GM21786 (cell line): ENCODE measurements at regions not wholly inside any gene's neighbourhood (a gene's known extent, or its start where the extent isn't known, plus 50 kb on each side); places are given as distances from the start of the nearest gene placed in this dataset.
A peak's percentile ranks its signal among the peaks of the same experiment; 100 is the strongest.
"Not testable (repeated sequence)": the region's sequence is repeated elsewhere in the genome, so short reads cannot be mapped to it uniquely, and the experiment has no call there.

Experiments
- ATAC-seq: cut with Tn5 transposase; IDR thresholded peaks from one replicate; pipeline ENCODE4 v1.9.1; 2021; ENCODE audit not compliant: unreplicated experiment

- not testable (repeated sequence) for ATAC-seq
These were observed 73.9 kb upstream of the LYZL2 start for GRCh38 chr10:30703446-30703845.

DNA sequence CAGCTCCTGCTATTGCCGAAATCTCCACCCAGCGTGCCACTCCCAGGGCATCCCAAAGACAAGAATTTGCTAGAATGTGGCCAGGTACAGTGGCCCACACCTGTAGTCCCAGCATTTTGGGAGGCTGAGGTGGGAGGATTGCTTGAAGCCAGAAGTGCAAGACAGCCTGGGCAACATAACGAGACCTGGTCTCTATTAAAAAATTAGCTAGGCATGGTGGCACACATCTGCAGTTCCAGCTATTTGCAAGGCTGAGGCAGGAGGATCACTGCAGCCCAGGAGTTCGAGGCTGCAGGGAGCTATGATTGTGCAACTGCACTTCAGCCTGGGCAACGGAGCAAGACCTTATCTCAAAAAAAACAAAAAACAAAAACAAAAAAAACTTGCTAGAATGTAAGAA is 73.3 kb upstream of the LYZL2 start:
- ATAC-seq: no peak

GRCh38 chr10:30701451-30702173 is 72.1 kb upstream of the LYZL2 start:
- ATAC-seq: peak; percentile 70

DNA sequence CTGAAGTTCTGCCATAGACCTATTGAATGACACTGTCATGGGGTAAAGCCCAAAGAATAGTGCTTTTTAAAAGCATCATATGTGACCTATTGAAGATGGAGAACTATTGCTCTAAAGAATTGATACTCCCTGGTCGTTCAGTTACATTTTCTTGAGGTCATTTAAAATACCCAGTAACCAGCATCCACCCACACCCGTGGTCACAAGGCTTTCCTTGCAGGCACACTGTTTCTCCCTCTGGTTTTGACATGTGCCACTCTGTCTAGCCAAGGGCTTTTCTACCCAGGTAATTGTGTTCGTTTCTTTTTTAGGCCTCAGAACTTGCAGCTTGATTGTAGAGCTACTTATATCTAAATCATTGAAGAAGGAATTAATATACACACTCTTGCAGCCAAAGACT is 68.3 kb upstream of the LYZL2 start:
- no peak for ATAC-seq

GRCh38 chr10:30697221-30697620 is 67.7 kb upstream of the LYZL2 start:
- ATAC-seq: not testable (repeated sequence)

GRCh38 chr10:30696416-30697185 is 67.0 kb upstream of the LYZL2 start:
- not testable (repeated sequence) for ATAC-seq

DNA sequence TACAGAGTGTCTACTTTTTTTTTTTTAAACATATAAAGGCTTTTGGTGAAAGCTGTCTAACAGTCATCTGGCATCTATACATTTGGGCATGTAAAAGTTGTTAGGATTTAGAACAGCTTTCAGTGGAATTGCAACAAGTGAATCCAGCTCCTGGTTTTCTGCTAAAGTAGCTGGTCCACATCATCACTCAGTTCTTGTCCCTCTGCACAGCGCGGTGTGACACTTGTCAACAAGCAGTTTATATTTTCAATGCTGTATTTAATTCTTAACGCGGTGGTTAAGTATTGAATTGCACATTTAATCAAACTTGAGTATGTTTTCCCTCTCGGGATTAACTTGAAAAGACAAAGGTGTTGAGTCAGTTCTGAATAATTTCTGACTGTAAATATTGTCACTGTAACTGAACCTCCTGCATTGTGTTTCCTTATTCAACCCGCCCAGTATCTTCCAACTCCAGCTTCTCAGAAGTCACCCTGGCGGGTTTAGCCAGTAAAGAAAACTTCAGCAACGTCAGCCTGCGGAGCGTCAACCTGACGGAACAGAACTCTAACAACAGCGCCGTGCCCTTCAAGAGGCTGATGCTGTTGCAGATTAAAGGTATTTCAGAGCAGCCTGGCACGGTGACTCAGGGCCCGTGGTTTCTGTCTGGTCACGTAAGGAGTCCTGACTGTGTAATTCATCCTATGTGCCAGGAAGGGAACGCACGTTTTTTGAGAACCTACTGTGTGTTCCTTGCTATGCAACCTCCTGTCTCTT is 66.1 kb upstream of the LYZL2 start:
- not testable (repeated sequence) for ATAC-seq

DNA sequence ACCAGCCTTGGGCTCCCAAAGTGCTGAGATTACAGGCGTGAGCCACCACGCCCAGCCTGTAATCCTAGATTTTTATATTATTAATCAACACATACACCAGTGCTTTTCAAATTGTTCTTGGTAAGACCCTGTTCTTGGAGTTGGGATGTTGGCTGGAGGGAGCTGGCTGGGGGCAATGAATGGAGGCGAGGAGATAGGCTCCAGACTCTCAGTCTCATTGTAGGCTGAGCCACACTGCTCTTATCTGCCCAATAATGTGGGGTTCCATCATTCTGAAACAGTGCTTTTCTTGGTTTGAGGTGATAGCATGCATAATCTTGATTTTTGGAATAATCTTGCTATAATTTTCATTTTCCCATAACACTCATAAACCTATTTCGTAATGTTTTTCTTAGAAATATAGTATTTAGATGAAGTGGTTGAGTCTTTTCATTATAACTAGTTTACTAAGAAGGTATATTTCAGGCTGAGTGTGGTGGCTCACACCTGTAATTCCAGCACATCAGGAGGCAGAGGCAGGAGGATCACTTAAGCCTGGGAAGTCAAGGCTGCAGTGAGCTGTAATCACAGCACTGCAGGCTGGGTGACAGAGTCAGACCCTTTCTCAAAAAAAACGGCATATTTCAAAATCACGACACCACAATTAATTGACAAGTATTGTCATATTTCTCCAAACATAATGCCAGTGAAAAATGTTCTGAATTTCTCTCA is 65.1 kb upstream of the LYZL2 start:
- no peak for ATAC-seq

DNA sequence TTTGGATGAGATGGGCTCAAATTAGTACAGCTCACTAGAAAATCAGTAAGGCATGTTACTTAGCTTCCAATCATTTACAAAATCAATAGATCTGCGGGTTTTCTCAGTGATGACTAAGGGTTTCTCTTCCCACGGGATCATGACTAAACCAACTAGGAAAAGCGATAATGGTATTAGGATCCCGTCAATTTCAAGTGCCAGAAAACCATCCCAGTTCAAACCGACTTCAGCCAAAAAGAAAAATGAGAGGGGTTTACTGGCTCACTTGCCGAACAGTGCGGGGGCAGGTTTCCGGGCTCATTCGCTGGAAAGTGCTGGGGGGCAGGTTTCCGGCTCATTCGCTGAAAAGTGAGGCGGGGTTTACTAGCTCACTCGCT is 62.1 kb upstream of the LYZL2 start:
- ATAC-seq: no peak

DNA sequence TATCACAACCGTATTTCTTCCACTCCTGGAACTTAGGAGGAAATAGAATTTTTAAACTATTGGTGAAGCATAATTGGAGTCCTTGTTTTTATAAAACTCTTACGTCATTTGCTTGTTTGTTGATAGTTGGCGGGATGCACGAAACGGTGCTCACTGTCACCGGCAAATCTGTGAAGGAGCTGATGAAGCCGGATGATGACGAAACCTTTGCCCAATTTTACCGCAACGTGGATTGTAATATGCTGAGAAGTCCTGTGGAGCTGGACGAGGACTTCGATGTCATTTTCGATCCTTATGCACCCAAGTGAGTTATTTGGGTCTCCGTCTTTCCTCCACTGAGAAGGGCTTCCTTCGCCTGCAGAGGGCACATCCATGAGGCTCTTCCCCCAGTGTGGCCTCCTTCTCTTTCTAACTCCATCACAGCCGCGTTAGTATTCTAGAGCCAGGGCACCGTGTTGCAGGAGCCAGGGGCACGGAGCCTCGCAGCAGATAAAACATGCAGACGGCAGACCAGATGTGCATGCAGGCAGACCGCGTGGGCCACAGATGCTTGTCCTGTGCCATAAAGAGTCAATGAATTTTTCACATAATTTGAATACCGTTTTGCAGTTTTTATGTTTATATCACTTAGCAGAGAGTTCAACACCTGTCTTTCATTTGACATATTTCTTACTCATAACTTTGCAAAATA is 61.5 kb upstream of the LYZL2 start:
- not testable (repeated sequence) for ATAC-seq

DNA sequence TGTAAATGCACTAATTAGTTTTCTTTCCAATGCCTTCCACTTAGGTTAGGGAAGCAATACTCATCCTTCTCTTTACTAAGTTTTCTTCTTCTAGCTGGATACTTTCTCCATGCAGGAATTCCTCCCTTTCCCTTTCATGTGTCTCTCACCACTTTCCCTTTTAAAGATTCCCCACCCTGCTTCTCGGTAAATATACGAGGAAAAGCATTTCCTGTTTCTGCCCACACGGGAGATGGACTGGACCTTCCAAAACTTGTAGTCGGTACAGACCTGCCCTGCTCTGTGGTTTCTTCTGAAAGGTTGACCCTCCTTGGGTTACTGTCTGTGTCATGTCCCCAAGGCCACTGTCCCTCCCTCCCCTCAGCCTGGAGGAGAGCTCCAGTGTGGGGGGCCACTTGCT is 58.9 kb upstream of the LYZL2 start:
- no peak for ATAC-seq

DNA sequence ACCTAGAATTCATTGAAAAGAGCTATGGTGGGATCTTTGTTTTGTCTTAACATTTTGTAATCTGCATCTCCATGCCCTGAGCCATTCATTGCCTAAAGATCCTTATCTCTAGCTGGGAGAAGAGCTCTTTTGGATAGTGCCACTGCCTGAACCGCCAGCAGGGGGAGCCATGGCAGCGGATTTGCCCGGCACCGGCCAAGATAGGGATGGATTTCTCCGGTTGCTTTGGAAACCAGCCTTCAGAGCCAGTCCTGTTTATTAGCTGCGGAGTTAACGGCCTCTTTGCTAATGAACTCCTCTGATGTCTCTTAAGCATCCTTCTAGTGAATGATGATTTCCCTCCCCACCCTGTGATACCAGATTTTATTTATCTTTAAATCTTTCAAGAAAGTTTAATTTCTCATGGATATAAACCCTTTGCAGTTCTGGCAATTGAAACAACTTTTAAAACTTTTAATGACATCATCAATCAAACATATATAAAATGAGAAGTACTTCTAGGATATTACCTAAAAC is 58.2 kb upstream of the LYZL2 start:
- ATAC-seq: peak; percentile 69

DNA sequence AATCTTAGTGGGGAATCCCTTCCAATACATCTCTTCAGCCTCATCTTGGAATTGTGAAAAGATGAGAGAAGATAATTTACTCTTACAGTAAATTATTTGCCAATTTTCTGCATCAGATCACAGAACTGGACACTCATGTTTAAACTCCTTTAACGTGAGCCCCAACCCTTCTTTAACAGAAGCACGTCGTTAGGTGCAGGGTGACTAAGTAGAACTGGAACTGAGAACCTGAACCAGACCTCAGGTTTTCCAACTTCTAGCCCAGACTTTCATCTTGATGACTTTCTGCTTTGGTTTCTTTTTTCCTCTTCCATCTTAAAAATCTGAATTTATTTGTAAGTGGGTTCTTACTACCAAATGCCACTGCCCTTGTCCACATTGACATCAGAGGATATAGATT is 57.2 kb upstream of the LYZL2 start:
- no peak for ATAC-seq

DNA sequence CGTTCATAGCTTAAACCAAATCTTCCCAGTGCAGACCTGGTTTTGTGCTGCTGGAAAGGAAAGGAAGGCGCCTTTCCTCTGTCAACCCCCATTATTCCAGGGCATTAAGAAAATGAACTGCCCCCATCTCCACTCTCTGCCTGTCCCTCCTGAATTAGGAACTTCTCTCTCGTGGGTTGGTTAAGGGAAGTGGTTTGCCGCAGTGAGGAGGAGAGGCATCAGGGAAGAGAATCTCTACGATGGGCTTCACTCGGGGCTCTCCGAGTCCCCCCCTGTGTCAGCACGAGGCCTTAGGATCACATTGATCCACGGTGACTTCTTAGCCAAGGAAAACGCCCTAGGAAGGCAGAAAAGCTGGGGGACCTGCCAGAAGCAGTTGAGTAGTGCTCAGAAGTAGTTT is 53.9 kb upstream of the LYZL2 start:
- ATAC-seq: no peak

DNA sequence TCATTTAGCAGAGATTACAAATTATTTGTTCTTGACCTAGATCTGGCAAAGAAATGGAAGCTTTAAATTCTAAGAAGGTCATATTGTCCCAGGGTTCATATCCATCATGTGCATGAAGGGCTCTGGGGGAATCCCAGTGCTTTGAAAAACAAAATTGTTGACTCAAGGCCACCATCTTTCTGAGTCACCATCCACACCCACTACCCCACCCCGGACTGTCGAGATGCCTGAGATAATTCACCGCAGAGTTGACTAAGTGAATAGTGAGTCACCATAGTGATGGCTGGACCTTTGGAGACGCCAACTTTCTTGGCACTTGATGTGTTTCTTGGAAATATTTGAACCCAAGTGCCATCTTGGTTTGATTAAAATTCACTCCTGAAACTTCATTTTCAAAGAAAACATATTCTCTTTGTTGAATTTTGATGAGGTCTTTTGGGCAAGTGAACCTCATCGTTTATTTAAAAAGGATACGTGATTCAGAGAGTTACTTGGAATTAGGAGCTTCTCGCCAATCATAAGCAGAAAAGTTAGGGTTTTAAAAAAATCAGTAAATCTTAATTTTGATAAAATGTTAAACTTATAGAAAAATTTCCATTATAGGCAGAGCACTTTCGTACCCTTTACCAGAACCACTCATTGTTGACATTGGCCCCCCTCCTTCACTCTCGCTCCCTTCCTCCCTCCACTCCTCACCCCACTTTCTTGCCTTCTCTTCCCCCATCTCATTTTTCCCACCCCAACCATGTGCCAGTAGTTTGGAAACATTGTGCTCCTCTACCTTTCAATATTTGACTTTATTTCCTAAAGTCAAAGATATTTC is 53.0 kb upstream of the LYZL2 start:
- not testable (repeated sequence) for ATAC-seq

GRCh38 chr10:30680908-30681307 is 51.4 kb upstream of the LYZL2 start:
- no peak for ATAC-seq
